Liver (tissue), 8 donors: ENCODE measurements at regions not wholly inside any gene's neighbourhood (a gene's known extent, or its start where the extent isn't known, plus 50 kb on each side); places are given as distances from the start of the nearest gene placed in this dataset.
A peak's percentile ranks its signal among the peaks of the same experiment; 100 is the strongest.

ENCODE experiments used
- DNase-seq: peaks from one replicate; pipeline ENCODE4 v3.0.0-alpha.2; 2017; ENCODE audit warnings: low spot score
- H3K27ac ChIP-seq, 2 donors: one replicate each; pipeline ENCODE4 v1.7.0; 2013; ENCODE audit warnings: inconsistent platforms in 2 of 2, low read length in 2 of 2, control low read depth in 1 of 2, low read depth in 1 of 2, mild to moderate bottlenecking in 1 of 2
- H3K27me3 ChIP-seq, 4 donors: one replicate each; pipeline versions ENCODE4 v1.6.1 to v1.7.0; 2013; ENCODE audit warnings: low read length in 3 of 4, inconsistent platforms in 1 of 4, mild to moderate bottlenecking in 1 of 4, moderate library complexity in 1 of 4; ENCODE audit not compliant: control insufficient read depth in 4 of 4, insufficient read depth in 4 of 4
- H3K36me3 ChIP-seq, 4 donors: one replicate each; pipeline versions ENCODE4 v1.6.1 to v1.7.0; 2013; ENCODE audit warnings: low read length in 3 of 4, mild to moderate bottlenecking in 3 of 4, low read depth in 1 of 4, moderate library complexity in 1 of 4; ENCODE audit not compliant: control insufficient read depth in 4 of 4, insufficient read depth in 3 of 4
- H3K4me1 ChIP-seq, 4 donors: one replicate each; pipeline versions ENCODE4 v1.6.1 to v1.7.0; 2013; ENCODE audit warnings: low read length in 3 of 4, mild to moderate bottlenecking in 3 of 4, moderate library complexity in 1 of 4; ENCODE audit not compliant: control insufficient read depth in 4 of 4, insufficient read depth in 4 of 4
- H3K4me3 ChIP-seq, 3 donors: one replicate each; pipeline versions ENCODE4 v1.6.1 to v1.7.0; 2013; ENCODE audit warnings: low read length in 3 of 3, control low read depth in 1 of 3, low read depth in 1 of 3, mild to moderate bottlenecking in 1 of 3
- H3K9ac ChIP-seq, 2 donors: one replicate each; pipeline ENCODE4 v1.7.0; 2013; ENCODE audit warnings: low read length in 2 of 2, mild to moderate bottlenecking in 2 of 2, moderate library complexity in 2 of 2, control low read depth in 1 of 2, low read depth in 1 of 2
- H3K9me3 ChIP-seq, 4 donors: one replicate each; pipeline versions ENCODE4 v1.6.1 to v1.7.0; 2013; ENCODE audit warnings: low read length in 3 of 4; ENCODE audit not compliant: control insufficient read depth in 4 of 4
- CTCF ChIP-seq: fragments of 150-350 bp; IDR thresholded peaks from 2 replicates; pipeline ENCODE4 v1.5.1; 2017; ENCODE audit warnings: improper control_type of control experiment, low read depth, low read length; ENCODE audit not compliant: missing input control
- EGR1 ChIP-seq, 2 donors: IDR thresholded peaks; 2 replicates each; pipeline ENCODE4 v1.6.1; 2016 to 2018; ENCODE audit warnings: antibody characterized with exemption in 2 of 2, low read depth in 2 of 2
- GABPA ChIP-seq, 2 donors: IDR thresholded peaks in 1 of 2; conservative IDR thresholded peaks in 1 of 2; 2 replicates each; pipeline ENCODE4 v1.6.1; 2016; ENCODE audit warnings: antibody characterized with exemption in 2 of 2, mild to moderate bottlenecking in 1 of 2, moderate library complexity in 1 of 2
- HNF4A ChIP-seq, 2 donors: conservative IDR thresholded peaks; 2 replicates each; pipeline ENCODE4 v1.6.1; 2016; ENCODE audit warnings: antibody characterized with exemption in 2 of 2, mild to moderate bottlenecking in 2 of 2
- NR2F2 ChIP-seq: IDR thresholded peaks from 2 replicates; pipeline ENCODE4 v1.6.1; 2016; ENCODE audit warnings: antibody characterized with exemption
- RAD21 ChIP-seq, 2 donors: IDR thresholded peaks; 2 replicates each; pipeline ENCODE4 v1.6.1; 2016; ENCODE audit warnings: antibody characterized with exemption in 2 of 2, mild to moderate bottlenecking in 2 of 2
- REST ChIP-seq: IDR thresholded peaks from 2 replicates; pipeline ENCODE4 v1.6.1; 2016; ENCODE audit warnings: antibody characterized with exemption, mild to moderate bottlenecking
- RXRA ChIP-seq, 2 donors: IDR thresholded peaks; 2 replicates each; pipeline ENCODE4 v1.6.1; 2017 to 2018; ENCODE audit warnings: antibody characterized with exemption in 2 of 2, mild to moderate bottlenecking in 1 of 2
- TAF1 ChIP-seq: conservative IDR thresholded peaks from 2 replicates; pipeline ENCODE4 v1.6.1; 2016; ENCODE audit warnings: antibody characterized with exemption, mild to moderate bottlenecking
- YY1 ChIP-seq: IDR thresholded peaks from 2 replicates; pipeline ENCODE4 v1.6.1; 2016; ENCODE audit warnings: antibody characterized with exemption, mild to moderate bottlenecking
- WGBS: extraction: QIAGEN DNeasy Blood & Tissue Kit; methylation state at CpG from one replicate; pipeline ENCODE4 v1.1.7; 2013; 5-methylcytosine and 5-hydroxymethylcytosine counted together
- TF ChIP-seq, protein P1 (sequence below): IDR thresholded peaks from 2 replicates; pipeline ENCODE4 v1.6.1; 2016; ENCODE audit warnings: antibody characterized with exemption
- donor health status: healthy.
- donor health status: healthy.
- donor health status: healthy.
- donor health status: healthy.
- donor health status: healthy.

DNA sequence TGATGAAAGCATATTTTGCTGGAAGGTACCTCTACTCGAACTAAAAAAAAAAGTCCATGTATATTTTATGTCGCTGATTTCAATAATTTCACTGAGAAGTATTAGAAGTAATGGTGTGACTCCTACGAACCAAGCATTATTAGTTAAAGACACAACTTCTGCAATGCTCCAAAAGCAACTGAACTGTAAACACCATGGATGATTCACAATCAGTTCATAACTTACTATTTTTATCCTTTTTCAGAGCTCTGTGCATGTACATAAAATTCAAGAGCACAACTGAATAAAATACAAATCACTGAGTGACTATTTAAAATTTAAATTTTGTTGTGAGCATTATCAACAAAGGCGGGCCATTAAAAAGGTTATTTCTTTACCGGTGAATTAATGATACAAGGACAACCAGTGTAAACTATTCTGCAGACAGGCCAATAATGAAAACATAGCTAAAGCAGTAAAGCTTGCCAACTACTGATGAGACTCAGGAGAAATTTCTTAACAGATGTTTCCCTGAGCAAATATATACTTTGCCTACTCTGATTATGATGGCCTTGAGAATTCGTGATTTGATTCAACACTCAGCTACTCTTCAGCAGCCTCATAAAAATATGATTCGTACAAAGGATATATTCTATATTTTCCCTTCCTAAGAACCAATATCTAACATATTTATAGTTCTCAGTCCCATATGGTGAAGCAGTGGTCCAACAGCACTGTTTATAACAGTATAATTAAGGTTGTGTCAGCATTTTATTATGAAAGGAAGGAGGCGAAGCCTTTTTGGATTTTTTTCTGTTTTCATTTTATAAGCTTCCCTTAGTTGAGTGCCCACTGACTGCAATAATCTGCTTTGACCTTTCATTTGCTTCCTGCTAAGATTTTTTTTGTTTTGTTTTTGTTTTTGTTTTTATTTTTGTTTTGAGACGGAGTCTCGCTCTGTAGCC is 62.8 kb upstream of the NEIL3 start:
- Histone ChIP-seq H3K4me3 (no peak overlapping the region), H3K27ac (no peak overlapping the region), H3K4me1 (peaks cover 0 to 4% (median under 1%) of the 10 kb centered on the region in 4 donors), H3K9ac (no peak overlapping the region), H3K27me3 (no peaks in the 10 kb centered on the region), H3K36me3 (no peaks in the 10 kb centered on the region), H3K9me3 (no peaks in the 10 kb centered on the region)
- DNase-seq = no peak
- 73% methylated on average over 10 of the region's 10 CpGs for WGBS
- TF ChIP-seq YY1 = no peak

- H3K27me3 ChIP-seq = no peaks in the 10 kb centered on the region
- H3K9me3 ChIP-seq = no peaks in the 10 kb centered on the region
- no peak overlapping the region for H3K4me3 ChIP-seq
- H3K9ac ChIP-seq = no peak overlapping the region
- peaks cover 0 to 4% (median under 1%) of the 10 kb centered on the region in 4 donors for H3K4me1 ChIP-seq
- no peak overlapping the region for H3K27ac ChIP-seq
- whole genome bisulfite sequencing = 12% methylated on average over 15 of the region's 15 CpGs
- TF ChIP-seq RAD21 (IDR thresholded peaks at IDR 0.05) (peak; percentile 96 to 97), NR2F2 (no peak), CTCF (peak; percentile 82)
- no peaks in the 10 kb centered on the region for H3K36me3 ChIP-seq
- DNase-seq = peak; percentile 79
These were observed 59.5 kb upstream of the NEIL3 start for GRCh38 chr4:177250056-177250696.

- no peak overlapping the region for H3K9ac ChIP-seq
- peaks cover 0 to 4% (median under 1%) of the 10 kb centered on the region in 4 donors for H3K4me1 ChIP-seq
- H3K9me3 ChIP-seq = no peaks in the 10 kb centered on the region
- WGBS = 65% methylated on average over 7 of the region's 7 CpGs
- no peaks in the 10 kb centered on the region for H3K27me3 ChIP-seq
- H3K4me3 ChIP-seq = no peak overlapping the region
- TF ChIP-seq REST = no peak
- TF ChIP-seq NR2F2 = no peak
- TF ChIP-seq CTCF = no peak
- TF ChIP-seq YY1 = no peak
- no peak for TF ChIP-seq TAF1
- no peak for TF ChIP-seq RXRA (IDR thresholded peaks at IDR 0.05)
- TF ChIP-seq, protein P1, sequence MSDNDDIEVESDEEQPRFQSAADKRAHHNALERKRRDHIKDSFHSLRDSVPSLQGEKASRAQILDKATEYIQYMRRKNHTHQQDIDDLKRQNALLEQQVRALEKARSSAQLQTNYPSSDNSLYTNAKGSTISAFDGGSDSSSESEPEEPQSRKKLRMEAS = no peak
- no peak for TF ChIP-seq HNF4A (conservative IDR thresholded peaks at IDR 0.05)
- no peak for TF ChIP-seq EGR1 (IDR thresholded peaks at IDR 0.05; ENCODE audit: low read depth in 2 of 2)
- no peak for TF ChIP-seq GABPA (IDR thresholded peaks at IDR 0.05 in 1 of 2, conservative IDR thresholded peaks at IDR 0.05 in 1 of 2)
- H3K27ac ChIP-seq = no peak overlapping the region
- DNase-seq = no peak
- no peaks in the 10 kb centered on the region for H3K36me3 ChIP-seq
These were observed 58.4 kb upstream of the NEIL3 start for GRCh38 chr4:177251237-177251636.
